Kidney (tissue), 13 donors: ENCODE measurements at regions not wholly inside any gene's neighbourhood (a gene's known extent, or its start where the extent isn't known, plus 50 kb on each side); places are given as distances from the start of the nearest gene placed in this dataset.

Experiments
- DNase-seq, 5 donors: peaks; one replicate each; pipeline ENCODE4 v3.0.0-alpha.2; 2013 to 2020
- FAIRE-seq: peaks from 2 replicates; lab custom pipeline; 2012; peaks lifted over from hg19 to GRCh38; lab: Jason Lieb, UNC
- H3K27ac ChIP-seq, 2 donors: one replicate each; pipeline ENCODE4 v1.7.0; 2013; ENCODE audit warnings: low read depth in 2 of 2, low read length in 2 of 2, inconsistent platforms in 1 of 2
- H3K27me3 ChIP-seq: one replicate; pipeline ENCODE4 v1.7.1; 2013; ENCODE audit warnings: low read length, inconsistent platforms; ENCODE audit not compliant: control insufficient read depth, insufficient read depth
- H3K36me3 ChIP-seq, 3 donors: one replicate each; pipeline versions ENCODE4 v1.7.0 to v1.7.1; 2013; ENCODE audit warnings: low read length in 3 of 3, control low read depth in 1 of 3, inconsistent platforms in 1 of 3; ENCODE audit not compliant: insufficient read depth in 3 of 3, control insufficient read depth in 2 of 3
- H3K4me1 ChIP-seq, 3 donors: one replicate each; pipeline versions ENCODE4 v1.7.0 to v1.7.1; 2013; ENCODE audit warnings: low read length in 3 of 3, inconsistent platforms in 1 of 3, low read depth in 1 of 3; ENCODE audit not compliant: control insufficient read depth in 2 of 3, insufficient read depth in 2 of 3
- H3K4me3 ChIP-seq, 3 donors: one replicate each; pipeline versions ENCODE4 v1.7.0 to v1.8.1; 2013; ENCODE audit warnings: low read length in 3 of 3, control low read depth in 1 of 3, inconsistent platforms in 1 of 3
- H3K9ac ChIP-seq, 3 donors: one replicate each; pipeline versions ENCODE4 v1.7.0 to v1.7.1; 2013; ENCODE audit warnings: low read length in 3 of 3, control low read depth in 1 of 3, inconsistent platforms in 1 of 3
- H3K9me3 ChIP-seq, 3 donors: one replicate each; pipeline versions ENCODE4 v1.7.0 to v1.7.1; 2013; ENCODE audit warnings: low read length in 3 of 3, control low read depth in 1 of 3, inconsistent platforms in 1 of 3; ENCODE audit not compliant: control insufficient read depth in 2 of 3, insufficient read depth in 1 of 3
- intact Hi-C: fragments of 100-400 bp; cut with DNase I; formaldehyde crosslinking; loops from one replicate; pipeline ENCODE4 v1.11.1; 2022
- TF ChIP-seq, protein P1 (sequence below): IDR thresholded peaks from 3 replicates; pipeline ENCODE4 v1.5.1; 2012; ENCODE audit warnings: mild to moderate bottlenecking, moderate library complexity, borderline replicate concordance; ENCODE audit not compliant: insufficient read depth; ENCODE audit errors: extremely low read depth
- donor health status: control.
- donor health status: control.
- donor health status: control.
- donor health status: control.
- donor health status: control.
- donor health status: DM: yes; HTN: yes; CAD: no.
- donor health status: Normal renal cell carcinoma (clear cell type).

DNA sequence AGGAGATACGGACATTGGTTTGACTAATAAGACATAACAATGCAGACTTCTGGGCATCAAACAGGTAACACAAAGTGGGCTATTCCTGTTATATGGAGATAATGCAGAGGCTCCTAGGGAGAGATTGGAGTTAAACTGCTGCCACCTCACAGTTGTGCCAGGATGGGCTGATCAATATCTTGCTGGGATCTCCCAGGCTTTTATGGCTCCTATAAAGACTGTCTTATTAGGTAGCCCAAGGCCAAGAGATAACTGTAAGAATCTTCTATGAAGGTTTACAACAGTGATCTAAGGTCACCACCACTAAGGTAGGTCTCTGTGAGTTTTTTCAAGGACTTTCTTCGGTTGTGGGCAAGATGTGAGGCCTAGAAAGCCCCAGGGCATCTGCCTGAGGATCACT is 345.8 kb downstream of the KLF5 start:
- H3K4me3 ChIP-seq = no peak overlapping the region
- FAIRE-seq (no peak), DNase-seq (no peak)
- no peaks in the 10 kb centered on the region for H3K9me3 ChIP-seq
- no peaks in the 10 kb centered on the region for H3K4me1 ChIP-seq
- intact Hi-C loops = no loop called here
- H3K36me3 ChIP-seq = no peaks in the 10 kb centered on the region
- TF ChIP-seq, protein P1, sequence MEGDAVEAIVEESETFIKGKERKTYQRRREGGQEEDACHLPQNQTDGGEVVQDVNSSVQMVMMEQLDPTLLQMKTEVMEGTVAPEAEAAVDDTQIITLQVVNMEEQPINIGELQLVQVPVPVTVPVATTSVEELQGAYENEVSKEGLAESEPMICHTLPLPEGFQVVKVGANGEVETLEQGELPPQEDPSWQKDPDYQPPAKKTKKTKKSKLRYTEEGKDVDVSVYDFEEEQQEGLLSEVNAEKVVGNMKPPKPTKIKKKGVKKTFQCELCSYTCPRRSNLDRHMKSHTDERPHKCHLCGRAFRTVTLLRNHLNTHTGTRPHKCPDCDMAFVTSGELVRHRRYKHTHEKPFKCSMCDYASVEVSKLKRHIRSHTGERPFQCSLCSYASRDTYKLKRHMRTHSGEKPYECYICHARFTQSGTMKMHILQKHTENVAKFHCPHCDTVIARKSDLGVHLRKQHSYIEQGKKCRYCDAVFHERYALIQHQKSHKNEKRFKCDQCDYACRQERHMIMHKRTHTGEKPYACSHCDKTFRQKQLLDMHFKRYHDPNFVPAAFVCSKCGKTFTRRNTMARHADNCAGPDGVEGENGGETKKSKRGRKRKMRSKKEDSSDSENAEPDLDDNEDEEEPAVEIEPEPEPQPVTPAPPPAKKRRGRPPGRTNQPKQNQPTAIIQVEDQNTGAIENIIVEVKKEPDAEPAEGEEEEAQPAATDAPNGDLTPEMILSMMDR = no peak
- no peak overlapping the region for H3K9ac ChIP-seq
- H3K27me3 ChIP-seq = no peaks in the 10 kb centered on the region
- H3K27ac ChIP-seq = no peak overlapping the region

DNA sequence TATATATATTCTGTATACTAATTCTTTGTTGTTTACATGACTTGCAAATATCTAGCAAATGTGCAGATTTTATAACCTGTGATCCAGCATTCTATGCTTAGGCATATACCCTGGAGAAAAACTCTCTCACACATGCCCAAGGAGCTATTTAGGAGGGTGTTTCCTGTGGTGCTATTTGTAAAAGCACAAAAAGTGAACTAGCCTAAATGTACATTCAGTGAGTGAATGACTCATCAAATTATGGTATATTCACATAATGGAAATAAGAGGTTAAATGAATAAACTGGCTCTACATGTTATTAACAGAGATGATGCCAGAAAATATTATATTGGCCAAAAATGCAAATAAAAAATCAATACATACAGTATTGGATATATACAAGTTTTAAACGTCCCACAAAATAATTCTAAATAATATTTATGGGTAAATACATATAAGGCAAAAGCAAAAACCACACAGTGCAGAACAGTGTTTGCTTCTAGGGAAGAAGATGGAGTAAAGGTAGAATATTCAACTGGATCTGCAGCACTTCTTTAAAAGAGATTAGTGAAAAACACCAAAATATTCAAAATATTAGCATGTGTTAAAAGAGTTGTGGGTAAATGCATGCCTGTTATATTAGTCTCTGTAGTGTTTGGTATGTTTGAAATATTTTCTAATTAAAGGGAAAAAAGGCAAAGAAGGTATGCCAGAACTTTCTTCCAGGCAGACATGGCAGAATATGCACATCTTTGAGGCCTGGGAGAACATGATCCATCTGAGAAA is 344.7 kb downstream of the KLF5 start:
- H3K4me1 ChIP-seq = no peaks in the 10 kb centered on the region
- no peak for DNase-seq
- no peak for FAIRE-seq
- no peaks in the 10 kb centered on the region for H3K27me3 ChIP-seq
- no peak overlapping the region for H3K9ac ChIP-seq
- H3K4me3 ChIP-seq = no peak overlapping the region
- TF ChIP-seq, protein P1 = no peak
- H3K9me3 ChIP-seq = no peaks in the 10 kb centered on the region
- H3K27ac ChIP-seq = no peak overlapping the region
- intact Hi-C loops = no loop called here
- H3K36me3 ChIP-seq = no peaks in the 10 kb centered on the region

DNA sequence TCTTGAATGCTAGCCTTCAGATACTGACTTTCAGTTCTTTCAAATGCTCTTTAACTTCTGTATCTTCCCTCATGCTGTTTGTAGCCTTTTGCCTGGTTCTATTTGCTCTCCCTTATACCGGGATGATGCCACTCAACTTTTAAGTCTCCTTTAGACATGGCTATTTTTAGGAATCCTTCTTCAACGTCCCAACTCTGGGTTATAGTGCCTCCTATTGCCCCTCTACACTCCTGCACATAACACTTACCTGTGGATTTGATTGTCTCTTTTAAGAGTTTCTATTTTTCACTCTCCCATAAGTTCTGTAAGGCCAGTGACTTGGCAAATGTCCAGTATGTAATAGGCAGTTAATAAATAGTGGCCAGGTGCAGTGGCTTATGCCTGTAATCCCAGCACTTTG is 343.0 kb downstream of the KLF5 start:
- Histone ChIP-seq H3K27me3 (no peaks in the 10 kb centered on the region), H3K4me1 (no peaks in the 10 kb centered on the region), H3K36me3 (no peaks in the 10 kb centered on the region), H3K4me3 (no peak overlapping the region), H3K27ac (no peak overlapping the region), H3K9ac (no peak overlapping the region), H3K9me3 (no peaks in the 10 kb centered on the region)
- no peak for FAIRE-seq
- intact Hi-C loops = no loop called here
- no peak for DNase-seq
- TF ChIP-seq, protein P1 = no peak
